A549 (cell line): ENCODE measurements at regions not wholly inside any gene's neighbourhood (a gene's known extent, or its start where the extent isn't known, plus 50 kb on each side); places are given as distances from the start of the nearest gene placed in this dataset.

Experiments used
- CBX8 ChIP-seq: fragments of 200-600 bp; sonication (generic); IDR thresholded peaks from 2 replicates; pipeline ENCODE4 v1.6.1; 2016
- EP300 ChIP-seq, 2 experiments: fragments of >200 bp; sonication (Bioruptor Twin); formaldehyde crosslinking; IDR thresholded peaks; 2 replicates in 1 of 2; 3 replicates in 1 of 2; pipeline ENCODE4 v1.6.1; 2016 to 2017
- HDAC2 ChIP-seq: fragments of 200-600 bp; sonication (generic); IDR thresholded peaks from 2 replicates; pipeline ENCODE4 v1.6.1; 2016
- JUNB ChIP-seq: fragments of >200 bp; sonication (Bioruptor Twin); formaldehyde crosslinking; IDR thresholded peaks from 2 replicates; pipeline ENCODE4 v1.6.1; 2016
- POLR2A ChIP-seq: IDR thresholded peaks from 2 replicates; pipeline ENCODE4 v1.6.1; 2012; ENCODE audit warnings: mild to moderate bottlenecking, low read length
- RAD21 ChIP-seq, 2 experiments: fragments of >200 bp in 1 of 2; sonication (Bioruptor Twin) in 1 of 2; formaldehyde crosslinking in 1 of 2; IDR thresholded peaks in 1 of 2; conservative IDR thresholded peaks in 1 of 2; 2 replicates in 1 of 2; 3 replicates in 1 of 2; pipeline ENCODE4 v1.6.1; 2012 to 2018; ENCODE audit warnings: inconsistent platforms in 1 of 2
- RNF2 ChIP-seq: fragments of 200-600 bp; sonication (generic); IDR thresholded peaks from 2 replicates; pipeline ENCODE4 v1.6.1; 2016; ENCODE audit warnings: low read depth, mild to moderate bottlenecking, antibody characterized with exemption, moderate library complexity, borderline replicate concordance
- SMC3 ChIP-seq: fragments of >200 bp; sonication (Bioruptor Twin); formaldehyde crosslinking; IDR thresholded peaks from 3 replicates; pipeline ENCODE4 v1.6.1; 2018; ENCODE audit warnings: inconsistent platforms
- ZFP36 ChIP-seq: fragments of 450-650 bp; IDR thresholded peaks from 2 replicates; pipeline ENCODE4 v1.6.1; 2014; ENCODE audit warnings: borderline replicate concordance; ENCODE audit not compliant: partially characterized antibody
- TF ChIP-seq, protein P1 (sequence below): fragments of >200 bp; sonication (Bioruptor Twin); formaldehyde crosslinking; IDR thresholded peaks from 3 replicates; pipeline ENCODE4 v1.5.1; 2016
- TF ChIP-seq, protein P2 (sequence below): fragments of 200-600 bp; sonication (generic); IDR thresholded peaks from 2 replicates; pipeline ENCODE4 v1.6.1; 2016; ENCODE audit warnings: antibody characterized with exemption, mild to moderate bottlenecking, moderate library complexity
- TF ChIP-seq, protein P3 (sequence below): IDR thresholded peaks from 2 replicates; pipeline ENCODE4 v1.6.1; 2012; ENCODE audit warnings: low read depth, borderline replicate concordance
- TF ChIP-seq, protein P4 (sequence below): fragments of 250-450 bp; sonication (Bioruptor Pico); IDR thresholded peaks from 2 replicates; pipeline ENCODE4 v1.5.0; 2021; ENCODE audit warnings: mild to moderate bottlenecking, moderate library complexity, borderline replicate concordance
- TF ChIP-seq, protein P5 (sequence below): IDR thresholded peaks from 2 replicates; pipeline ENCODE4 v1.6.1; 2012

DNA sequence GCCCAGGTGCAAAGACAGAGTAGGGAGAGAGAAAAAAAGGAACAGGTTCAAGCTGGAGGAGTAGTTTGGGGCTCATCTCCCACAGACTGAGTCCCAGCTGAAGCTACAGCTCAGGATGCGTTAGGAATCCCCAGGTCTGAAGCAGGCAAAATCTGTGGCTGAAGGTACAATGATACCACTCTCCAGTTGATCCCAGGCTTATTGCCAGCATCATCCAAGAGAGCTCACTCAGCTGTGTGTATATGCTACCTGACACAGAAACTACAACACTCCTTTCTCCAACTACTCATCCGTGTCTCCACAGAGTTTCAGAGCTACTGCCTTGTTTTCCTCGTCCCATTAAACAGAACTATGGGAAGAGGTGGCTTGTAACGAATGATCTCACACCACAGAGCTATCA, 851.3 kb downstream of the GRID1 start:
- TF ChIP-seq SMC3 (no peak), RAD21 (conservative IDR thresholded peaks at IDR 0.05 in 1 of 2, IDR thresholded peaks at IDR 0.05 in 1 of 2) (no peak), JUNB (no peak), HDAC2 (no peak), CBX8 (no peak), POLR2A (no peak), RNF2 (no peak), EP300 (IDR thresholded peaks at IDR 0.05) (no peak), ZFP36 (no peak)
- TF ChIP-seq, protein P1, sequence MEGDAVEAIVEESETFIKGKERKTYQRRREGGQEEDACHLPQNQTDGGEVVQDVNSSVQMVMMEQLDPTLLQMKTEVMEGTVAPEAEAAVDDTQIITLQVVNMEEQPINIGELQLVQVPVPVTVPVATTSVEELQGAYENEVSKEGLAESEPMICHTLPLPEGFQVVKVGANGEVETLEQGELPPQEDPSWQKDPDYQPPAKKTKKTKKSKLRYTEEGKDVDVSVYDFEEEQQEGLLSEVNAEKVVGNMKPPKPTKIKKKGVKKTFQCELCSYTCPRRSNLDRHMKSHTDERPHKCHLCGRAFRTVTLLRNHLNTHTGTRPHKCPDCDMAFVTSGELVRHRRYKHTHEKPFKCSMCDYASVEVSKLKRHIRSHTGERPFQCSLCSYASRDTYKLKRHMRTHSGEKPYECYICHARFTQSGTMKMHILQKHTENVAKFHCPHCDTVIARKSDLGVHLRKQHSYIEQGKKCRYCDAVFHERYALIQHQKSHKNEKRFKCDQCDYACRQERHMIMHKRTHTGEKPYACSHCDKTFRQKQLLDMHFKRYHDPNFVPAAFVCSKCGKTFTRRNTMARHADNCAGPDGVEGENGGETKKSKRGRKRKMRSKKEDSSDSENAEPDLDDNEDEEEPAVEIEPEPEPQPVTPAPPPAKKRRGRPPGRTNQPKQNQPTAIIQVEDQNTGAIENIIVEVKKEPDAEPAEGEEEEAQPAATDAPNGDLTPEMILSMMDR = no peak
- TF ChIP-seq, protein P2, sequence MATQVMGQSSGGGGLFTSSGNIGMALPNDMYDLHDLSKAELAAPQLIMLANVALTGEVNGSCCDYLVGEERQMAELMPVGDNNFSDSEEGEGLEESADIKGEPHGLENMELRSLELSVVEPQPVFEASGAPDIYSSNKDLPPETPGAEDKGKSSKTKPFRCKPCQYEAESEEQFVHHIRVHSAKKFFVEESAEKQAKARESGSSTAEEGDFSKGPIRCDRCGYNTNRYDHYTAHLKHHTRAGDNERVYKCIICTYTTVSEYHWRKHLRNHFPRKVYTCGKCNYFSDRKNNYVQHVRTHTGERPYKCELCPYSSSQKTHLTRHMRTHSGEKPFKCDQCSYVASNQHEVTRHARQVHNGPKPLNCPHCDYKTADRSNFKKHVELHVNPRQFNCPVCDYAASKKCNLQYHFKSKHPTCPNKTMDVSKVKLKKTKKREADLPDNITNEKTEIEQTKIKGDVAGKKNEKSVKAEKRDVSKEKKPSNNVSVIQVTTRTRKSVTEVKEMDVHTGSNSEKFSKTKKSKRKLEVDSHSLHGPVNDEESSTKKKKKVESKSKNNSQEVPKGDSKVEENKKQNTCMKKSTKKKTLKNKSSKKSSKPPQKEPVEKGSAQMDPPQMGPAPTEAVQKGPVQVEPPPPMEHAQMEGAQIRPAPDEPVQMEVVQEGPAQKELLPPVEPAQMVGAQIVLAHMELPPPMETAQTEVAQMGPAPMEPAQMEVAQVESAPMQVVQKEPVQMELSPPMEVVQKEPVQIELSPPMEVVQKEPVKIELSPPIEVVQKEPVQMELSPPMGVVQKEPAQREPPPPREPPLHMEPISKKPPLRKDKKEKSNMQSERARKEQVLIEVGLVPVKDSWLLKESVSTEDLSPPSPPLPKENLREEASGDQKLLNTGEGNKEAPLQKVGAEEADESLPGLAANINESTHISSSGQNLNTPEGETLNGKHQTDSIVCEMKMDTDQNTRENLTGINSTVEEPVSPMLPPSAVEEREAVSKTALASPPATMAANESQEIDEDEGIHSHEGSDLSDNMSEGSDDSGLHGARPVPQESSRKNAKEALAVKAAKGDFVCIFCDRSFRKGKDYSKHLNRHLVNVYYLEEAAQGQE = no peak
- TF ChIP-seq, protein P3, sequence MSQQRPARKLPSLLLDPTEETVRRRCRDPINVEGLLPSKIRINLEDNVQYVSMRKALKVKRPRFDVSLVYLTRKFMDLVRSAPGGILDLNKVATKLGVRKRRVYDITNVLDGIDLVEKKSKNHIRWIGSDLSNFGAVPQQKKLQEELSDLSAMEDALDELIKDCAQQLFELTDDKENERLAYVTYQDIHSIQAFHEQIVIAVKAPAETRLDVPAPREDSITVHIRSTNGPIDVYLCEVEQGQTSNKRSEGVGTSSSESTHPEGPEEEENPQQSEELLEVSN = no peak
- TF ChIP-seq, protein P4, sequence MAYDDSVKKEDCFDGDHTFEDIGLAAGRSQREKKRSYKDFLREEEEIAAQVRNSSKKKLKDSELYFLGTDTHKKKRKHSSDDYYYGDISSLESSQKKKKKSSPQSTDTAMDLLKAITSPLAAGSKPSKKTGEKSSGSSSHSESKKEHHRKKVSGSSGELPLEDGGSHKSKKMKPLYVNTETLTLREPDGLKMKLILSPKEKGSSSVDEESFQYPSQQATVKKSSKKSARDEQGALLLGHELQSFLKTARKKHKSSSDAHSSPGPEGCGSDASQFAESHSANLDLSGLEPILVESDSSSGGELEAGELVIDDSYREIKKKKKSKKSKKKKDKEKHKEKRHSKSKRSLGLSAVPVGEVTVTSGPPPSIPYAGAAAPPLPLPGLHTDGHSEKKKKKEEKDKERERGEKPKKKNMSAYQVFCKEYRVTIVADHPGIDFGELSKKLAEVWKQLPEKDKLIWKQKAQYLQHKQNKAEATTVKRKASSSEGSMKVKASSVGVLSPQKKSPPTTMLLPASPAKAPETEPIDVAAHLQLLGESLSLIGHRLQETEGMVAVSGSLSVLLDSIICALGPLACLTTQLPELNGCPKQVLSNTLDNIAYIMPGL = no peak
- TF ChIP-seq, protein P5, sequence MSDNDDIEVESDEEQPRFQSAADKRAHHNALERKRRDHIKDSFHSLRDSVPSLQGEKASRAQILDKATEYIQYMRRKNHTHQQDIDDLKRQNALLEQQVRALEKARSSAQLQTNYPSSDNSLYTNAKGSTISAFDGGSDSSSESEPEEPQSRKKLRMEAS = no peak
